ENCODE measurements at regions not wholly inside any gene's neighbourhood (a gene's known extent, or its start where the extent isn't known, plus 50 kb on each side); places are given as distances from the start of the nearest gene placed in this dataset.

GRCh38 chr1:220356981-220357850 is 85.0 kb upstream of the RAB3GAP2 start:
- DNase-seq (ENCODE audit: low spot score): no peak

GRCh38 chr1:220353229-220354012 is 81.2 kb upstream of the RAB3GAP2 start:
- no peak for DNase-seq (ENCODE audit: low spot score)

DNA sequence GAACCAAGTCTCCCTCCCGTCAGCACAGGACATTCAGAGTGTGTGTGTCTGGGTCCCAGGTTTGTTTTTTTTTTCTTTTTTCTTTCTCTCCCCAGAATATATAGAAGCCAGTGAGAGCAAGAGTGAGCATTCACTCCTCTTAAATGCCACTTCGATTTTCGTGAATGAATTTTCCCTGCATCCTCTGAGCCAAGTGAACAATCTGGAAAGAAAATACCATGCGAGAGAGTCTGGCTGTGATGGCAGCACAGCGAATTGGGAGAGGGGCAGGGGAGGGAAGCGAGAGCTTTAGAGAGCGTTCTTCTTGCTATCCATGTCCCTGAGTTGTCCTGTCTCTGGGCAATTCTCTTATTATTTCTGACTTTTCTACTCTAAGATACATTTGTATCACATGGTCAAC is 76.0 kb upstream of the RAB3GAP2 start:
- DNase-seq (ENCODE audit: low spot score): no peak

GRCh38 chr1:220347654-220348175 is 75.5 kb upstream of the RAB3GAP2 start:
- DNase-seq (ENCODE audit: low spot score): no peak

GRCh38 chr1:220344745-220345144 is 72.5 kb upstream of the RAB3GAP2 start:
- no peak for DNase-seq (ENCODE audit: low spot score)

DNA sequence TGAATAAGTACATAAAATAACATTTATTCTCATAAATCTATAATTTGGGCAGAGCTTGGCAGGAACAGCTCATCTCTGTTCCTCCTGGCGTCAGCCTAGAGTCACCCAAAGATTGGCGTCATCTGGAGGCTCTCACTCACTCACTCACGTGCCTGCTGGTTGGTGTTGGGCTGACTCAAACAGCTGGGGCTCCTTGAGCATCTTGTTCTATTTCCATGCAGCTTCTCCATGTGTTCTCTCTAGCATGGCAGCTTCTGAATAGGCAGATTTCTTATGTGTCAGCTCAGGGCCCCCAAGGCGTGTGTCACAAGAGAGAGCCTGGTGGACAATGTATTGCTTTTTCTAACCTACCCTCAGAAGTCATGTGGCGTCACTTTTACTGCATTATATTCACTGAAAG is 70.6 kb upstream of the RAB3GAP2 start:
- no peak for DNase-seq (ENCODE audit: low spot score)

DNA sequence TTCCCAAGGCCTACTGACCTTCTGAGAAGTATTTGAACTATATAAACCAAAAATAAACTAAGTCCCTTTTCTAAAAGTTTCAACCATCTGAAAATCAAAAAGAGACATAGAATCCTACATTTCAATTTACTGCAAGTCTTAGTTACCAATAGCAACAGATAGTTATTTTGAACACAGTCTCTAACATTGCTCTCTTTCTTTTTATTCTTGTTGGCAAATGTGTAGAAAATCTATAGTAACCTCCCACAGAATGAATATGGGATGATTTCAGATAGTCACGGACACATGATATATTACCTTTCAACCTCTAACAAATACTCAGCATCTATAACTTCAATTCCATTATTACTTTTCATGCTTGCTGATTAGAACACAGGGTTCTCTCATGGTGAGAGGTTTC is 68.9 kb upstream of the RAB3GAP2 start:
- DNase-seq (ENCODE audit: low spot score): no peak

DNA sequence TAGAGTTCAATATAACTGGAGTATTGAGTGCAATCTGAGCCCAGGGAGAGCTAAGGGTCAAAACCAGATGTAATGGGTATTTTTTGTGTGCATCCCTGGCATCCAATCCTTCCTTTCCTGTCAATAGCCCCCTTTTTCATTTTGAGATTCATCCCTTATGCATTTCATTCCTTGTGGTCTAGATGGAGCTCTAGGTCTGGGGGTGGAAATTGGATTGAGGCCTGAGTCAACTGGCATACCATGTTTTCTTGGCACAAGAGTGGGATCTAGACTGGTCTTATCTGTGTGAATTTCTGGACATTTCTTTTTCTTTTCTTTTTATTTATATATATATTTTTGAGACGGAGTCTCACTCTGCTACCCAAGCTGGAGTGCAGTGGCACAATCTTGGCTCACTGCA is 67.3 kb upstream of the RAB3GAP2 start:
- DNase-seq (ENCODE audit: low spot score): no peak

DNA sequence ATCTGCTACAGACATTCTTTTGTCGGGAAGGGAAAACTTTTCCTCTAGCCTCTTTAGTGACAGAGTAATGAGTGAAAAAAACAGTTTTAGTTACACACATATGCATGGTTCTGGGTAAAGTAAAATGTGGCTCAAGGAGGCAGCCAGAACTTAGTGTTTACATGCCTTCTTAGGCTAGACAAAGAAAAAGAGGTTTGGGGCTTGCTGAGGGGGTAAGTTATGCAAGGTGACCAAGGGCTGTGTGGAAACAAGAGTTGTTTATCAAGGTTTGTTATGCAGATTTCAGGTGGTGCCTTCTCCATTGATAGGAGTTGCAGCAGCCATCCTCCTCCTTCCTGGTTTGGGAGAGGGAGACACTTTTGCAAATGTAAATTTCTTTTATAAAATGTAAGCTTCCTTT is 66.5 kb upstream of the RAB3GAP2 start:
- no peak for DNase-seq (ENCODE audit: low spot score)

- DNase-seq (ENCODE audit: low spot score): peak; percentile 18
These were observed 64.3 kb upstream of the RAB3GAP2 start for GRCh38 chr1:220336391-220337031.

- DNase-seq (ENCODE audit: low spot score): peak; percentile 19
These were observed 63.4 kb upstream of the RAB3GAP2 start for GRCh38 chr1:220335668-220336067.

GRCh38 chr1:220331318-220331717 is 59.1 kb upstream of the RAB3GAP2 start:
- no peak for DNase-seq (ENCODE audit: low spot score)

GRCh38 chr1:220330265-220330664 is 58.0 kb upstream of the RAB3GAP2 start:
- DNase-seq (ENCODE audit: low spot score): no peak

- DNase-seq (ENCODE audit: low spot score): no peak
These were observed 54.9 kb upstream of the RAB3GAP2 start for GRCh38 chr1:220327106-220327505.

- DNase-seq (ENCODE audit: low spot score): peak; percentile 35
These were observed 54.3 kb upstream of the RAB3GAP2 start for GRCh38 chr1:220326578-220326977.

GRCh38 chr1:220325306-220325995 is 53.2 kb upstream of the RAB3GAP2 start:
- peak; percentile 30 for DNase-seq (ENCODE audit: low spot score)

DNA sequence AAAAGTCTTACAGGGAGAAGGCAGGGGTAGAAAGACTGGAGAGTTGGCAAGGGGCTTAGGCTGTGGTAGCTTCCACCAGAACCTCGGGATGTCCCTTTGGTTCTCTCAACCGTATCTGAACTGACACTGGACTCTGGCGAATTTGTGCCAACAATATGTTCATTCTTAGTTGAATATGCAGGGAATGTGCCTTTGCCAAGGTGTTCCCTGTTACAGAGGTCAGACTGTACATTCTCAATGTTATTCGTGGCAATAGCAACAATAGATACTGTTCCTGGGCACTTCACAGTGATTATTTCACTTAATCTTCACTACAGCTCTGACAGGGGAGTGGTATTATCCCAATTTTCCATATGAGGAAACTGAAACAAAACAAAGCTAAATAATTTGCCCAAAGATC is 51.5 kb upstream of the RAB3GAP2 start:
- DNase-seq (ENCODE audit: low spot score): no peak

DNA sequence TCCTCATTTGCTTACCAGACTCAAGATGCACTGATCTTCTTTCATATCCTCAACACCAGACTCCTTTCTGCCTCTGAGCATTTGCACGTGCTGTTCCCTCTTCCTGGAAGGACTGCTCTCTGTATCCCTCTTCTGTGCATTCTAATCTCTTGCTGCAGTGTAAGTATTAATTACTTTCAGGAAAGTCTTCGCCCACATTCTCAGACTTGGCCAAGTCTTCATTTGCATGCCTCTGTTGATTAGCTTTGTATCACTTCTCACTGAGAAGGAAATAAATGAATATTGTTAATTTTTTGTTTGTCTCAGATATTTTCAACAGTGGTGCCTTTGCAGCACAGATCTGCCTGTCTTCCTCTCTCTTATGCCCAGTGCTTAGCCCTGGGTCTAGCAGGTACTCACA is 50.3 kb upstream of the RAB3GAP2 start:
- no peak for DNase-seq (ENCODE audit: low spot score)

All from kidney tubule cell (primary cell).